Inferior parietal cortex (tissue), 1 donor: ENCODE measurements at regions not wholly inside any gene's neighbourhood (a gene's known extent, or its start where the extent isn't known, plus 50 kb on each side); places are given as distances from the start of the nearest gene placed in this dataset.

Experiments used
- DNase-seq: peaks from one replicate; pipeline ENCODE4 v3.0.0-alpha.2; 2016; ENCODE audit errors: extremely low spot score

DNA sequence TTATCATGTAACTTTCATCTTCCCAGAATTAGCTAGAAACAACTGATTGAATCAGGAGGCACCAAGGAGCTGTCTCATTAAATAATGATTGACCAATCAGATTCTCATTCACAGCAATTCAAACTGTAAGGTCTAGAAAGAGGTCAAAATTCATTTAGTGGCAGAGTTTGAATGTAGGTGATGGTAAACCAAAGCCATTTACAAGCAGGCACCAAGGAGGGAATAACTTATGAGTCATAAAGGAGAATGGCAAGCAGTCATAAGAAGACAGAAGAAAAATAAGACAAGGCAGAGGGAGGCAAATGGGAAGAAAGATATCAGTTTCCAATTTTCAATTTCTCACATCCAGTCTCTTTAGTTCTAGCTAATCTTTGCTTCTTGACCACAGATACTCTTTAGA, 52.9 kb upstream of the DEFB112 start:
- DNase-seq, result no peak

DNA sequence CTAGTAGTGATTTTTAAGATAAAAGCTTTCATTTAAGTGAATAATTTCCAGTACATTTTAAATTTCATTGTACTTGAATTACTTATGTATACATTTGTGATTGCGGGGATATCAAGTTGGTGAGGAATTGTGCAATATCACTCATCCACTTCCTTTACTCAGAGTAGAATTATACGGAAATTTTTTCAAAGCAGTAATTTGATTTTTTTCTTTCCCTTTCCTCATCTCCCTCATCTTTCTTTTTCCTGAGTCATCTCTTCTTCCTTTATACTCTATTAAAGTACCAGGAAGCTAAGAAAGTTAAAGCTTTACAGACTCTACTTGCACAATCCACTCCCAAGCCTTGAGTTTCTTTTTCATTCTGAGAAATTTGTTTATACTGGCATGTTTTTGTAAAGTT, 60.9 kb upstream of the DEFB112 start:
- DNase-seq, result no peak

DNA sequence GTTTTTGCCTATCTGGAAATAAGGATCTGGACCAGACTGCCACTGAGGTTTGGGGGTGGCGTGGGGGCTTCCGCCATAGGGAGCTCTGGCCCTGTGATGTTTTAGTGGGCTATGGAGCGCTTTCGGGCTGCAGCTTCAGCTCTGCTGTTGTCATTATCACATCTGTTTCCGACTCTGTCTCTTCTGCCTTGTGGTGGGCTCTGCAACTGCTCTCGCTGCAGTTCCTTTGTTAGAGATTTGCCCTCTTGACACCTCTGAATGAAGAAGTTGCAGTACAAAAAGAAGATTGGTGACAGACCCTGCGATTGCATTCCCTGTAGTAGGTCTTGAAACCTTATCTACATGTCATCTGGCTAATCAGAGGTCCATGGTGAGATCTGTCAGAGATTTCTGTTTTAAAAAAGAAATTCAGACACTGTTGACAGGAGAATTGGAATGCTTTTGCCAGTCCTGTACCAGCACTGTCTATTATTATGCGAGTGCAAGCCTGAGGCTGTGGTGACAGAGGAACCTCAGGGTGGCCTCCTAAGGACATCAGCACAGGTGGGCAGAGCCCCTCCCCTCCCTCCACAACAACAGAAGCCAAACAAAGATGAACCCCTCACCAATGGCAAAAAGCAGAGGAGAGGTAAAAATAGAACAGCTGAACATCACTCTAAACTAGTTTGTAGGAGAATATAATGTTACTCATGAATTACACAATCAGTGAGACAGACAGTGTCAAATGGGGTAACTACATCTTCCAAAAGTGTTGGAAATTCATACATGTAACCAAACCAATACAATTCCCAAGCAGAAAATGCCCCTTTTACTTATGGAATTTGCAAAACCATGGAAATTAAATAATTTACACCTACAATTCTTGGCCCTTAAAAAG, 63.5 kb upstream of the DEFB112 start:
- DNase-seq, result no peak

DNA sequence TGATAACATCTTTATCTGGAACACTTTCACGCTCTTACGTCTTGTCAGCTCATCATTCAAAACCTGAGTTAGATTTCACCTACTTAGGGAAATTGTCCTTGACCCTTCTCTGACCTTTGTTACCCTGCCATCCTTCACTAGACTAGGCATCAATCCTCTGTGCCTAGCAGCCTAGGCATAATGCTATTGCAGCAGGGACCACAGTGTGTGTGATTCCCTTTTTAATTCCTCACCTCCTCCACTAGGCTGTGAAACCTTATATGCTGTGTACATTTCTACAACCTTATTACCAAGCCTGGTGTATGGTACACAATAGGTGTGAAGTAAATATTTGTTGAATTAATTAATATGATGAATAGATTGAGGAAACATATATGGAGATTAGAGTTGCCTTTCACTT, 66.7 kb upstream of the DEFB112 start:
- no peak for DNase-seq

DNA sequence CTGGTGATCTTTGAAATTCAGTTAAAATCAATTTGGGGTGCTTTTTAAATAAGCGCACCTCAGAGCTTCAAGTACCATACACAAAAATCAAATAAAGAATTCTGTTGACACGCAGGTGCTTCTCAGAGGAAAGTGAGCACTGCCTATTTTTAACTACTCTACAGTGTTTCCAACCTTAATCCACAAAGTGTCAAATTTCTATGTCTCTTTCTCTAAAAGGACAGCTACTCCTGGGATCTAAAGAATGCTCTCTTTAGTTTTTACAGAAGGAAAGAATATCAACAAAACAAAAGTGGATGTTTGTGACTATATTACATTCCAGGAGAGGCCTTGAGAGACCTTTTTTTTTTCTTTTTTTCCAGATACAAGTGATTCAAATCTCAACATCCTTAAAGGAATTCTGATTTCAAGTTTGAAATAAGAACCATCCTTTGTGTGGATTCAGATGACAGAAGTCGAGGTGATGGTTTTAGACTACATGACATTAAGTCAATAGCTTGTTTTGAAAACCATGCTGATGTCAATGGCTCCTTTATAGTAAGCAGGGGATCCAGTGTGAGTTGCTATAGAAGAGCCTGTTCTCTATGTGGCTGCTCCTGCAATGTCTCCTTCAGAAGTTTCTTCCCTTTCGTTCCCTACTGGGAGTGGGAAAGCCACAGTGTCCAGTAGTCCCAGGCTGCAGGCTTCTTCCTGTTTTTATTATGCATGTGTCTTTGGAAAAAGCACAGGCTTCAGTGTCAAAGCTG, 67.2 kb upstream of the DEFB112 start:
- no peak for DNase-seq

DNA sequence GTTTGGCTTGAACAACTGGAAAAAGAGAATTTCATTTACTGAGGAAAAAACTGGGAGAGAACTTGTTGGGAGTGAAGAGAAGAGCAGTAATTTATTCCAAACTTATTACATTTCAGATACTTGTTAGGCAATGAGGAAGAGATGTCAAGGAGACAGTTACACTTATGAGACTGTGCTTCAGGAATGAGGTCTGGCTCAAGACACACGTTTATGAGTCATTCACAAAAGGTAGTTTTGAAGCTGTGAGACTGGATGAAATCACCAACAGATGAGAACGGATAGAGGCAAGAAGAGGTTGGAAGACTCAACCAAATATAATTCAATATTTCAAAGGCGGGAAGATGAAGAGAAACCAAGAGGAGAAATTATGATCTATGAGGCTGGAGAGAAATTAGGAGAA, 70.6 kb upstream of the DEFB112 start:
- DNase-seq, result no peak

DNA sequence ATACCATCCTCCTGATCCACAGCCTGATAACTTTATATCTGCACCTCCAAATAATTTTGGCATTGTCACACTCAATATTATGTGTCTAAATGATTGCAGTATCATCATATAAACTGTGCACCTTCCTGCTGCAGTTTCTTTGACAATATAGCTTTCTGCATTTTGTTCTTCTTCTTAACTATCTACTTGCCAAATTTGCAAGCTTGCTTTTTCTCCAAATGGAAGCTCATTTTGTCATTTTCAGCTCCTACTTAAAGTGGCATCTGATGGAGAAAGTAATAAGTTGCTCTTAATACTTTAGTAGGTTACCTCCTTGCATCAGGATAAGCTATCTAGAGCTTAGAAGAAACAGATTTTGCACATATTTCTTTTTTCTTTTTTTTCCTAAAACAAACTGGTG, 74.0 kb upstream of the DEFB112 start:
- DNase-seq, result no peak

DNA sequence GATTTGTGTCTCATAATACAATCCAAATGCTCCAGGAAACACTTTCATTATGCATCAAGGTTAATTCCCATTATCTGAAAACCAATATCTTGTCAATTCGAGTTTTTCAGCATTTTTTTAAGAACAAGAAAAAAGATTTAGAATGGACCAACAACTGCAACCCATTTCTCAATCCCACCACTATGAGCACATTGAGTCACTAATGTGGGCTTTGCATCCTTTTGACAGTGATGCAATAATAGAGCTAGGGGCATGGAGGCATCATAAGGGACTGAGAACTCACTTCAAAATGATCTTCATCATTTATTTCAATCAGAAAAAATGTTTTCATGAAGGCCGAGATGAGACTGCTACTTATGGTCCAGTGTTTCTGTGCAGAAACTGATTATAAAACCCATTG, 74.8 kb upstream of the DEFB112 start:
- no peak for DNase-seq

DNA sequence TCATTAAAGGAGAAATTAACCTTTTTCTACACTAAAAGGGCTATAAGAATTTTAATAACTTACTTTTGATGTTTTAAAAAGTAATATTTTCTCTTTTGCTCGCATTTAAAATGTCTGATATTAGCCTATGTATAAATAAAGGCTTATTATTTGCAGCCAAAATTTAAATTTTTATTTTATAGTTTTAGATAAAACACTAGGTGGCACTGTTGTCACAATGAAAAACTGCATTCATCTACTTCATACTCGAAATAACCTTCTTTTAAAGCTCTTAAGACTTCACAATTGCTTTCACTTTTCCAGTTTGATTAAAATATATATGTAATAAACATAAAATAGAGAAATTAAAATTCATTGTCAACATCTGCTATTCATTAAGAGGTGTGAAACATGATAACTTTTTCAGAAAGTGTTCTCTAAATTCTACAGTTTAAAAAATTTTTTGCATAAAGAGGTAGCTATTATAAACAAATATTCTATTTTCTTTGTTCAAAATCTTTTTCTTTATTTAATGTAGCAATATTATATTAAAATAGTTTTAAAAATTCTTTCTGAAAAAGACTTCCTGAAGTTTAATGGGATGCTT, 78.8 kb upstream of the DEFB112 start:
- DNase-seq, result peak; percentile 54

DNA sequence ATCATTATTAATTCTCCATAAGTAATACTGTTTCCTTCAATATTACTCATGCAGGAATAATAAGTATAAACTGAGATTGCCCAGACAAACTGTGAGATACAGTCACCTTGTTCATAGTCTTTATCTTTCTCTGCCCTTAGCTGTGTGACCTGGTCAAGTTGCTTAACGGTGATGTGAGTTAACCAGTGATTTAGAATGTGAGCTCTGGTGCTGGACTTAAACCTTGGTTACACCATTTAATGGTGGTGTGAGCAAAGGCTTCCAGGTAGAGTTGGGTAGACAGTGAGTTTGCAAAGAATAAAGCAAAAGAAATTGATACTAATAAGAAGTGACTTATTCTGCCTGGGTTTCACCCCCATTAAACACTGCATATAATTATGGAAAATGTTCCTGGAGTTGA, 86.2 kb upstream of the DEFB112 start:
- DNase-seq, result no peak

DNA sequence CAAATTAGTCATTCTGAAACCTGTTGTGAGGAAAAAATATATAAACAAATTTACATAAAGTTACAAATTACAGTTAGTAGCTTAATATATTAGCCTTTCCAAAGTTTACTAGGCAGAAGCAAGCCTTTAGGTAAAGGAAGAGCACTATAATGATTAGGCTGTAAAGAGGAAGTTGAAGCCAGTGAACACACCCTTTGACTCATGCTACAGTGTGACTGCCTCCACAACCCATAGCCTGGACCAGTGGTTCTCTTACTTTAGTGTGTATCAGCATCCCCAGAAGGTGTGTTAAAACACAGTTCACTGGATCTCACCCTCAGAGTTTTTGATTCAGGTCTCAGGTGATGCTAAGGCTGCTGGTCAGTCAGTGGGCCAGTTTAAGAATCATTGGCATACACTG, 91.4 kb upstream of the DEFB112 start:
- DNase-seq, result no peak

DNA sequence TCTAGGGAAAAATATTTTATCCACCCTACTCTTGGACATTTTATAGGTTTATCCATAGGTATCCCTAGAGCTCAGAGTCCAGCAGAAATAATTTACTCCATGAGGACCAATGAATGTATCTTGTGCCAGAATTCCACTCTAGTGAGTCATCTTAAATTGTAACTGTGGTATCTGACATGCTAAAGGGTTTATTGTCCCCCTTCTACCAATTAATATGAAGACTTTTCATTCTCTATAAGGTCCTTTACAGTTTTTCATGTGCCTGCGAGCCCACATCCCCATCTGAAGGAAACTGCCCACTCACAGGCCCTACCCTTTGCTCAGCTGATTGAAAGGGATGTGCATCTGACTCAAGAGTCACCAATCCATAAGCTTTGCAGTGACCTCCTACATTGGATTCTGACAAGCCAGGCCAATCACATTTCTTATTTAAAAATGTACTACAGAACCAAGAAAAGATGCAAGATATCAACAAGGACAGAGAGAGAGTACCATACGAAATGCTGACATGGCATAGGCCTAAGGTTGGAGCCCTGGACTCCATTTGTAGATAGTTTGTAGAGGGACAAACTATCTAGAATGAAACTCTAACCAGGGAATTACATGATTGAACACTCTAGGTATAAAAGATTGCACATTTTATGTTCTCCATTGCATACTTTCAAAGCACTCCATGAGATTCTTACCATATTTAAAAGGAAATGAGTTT, 93.4 kb upstream of the DEFB112 start:
- DNase-seq, result no peak

DNA sequence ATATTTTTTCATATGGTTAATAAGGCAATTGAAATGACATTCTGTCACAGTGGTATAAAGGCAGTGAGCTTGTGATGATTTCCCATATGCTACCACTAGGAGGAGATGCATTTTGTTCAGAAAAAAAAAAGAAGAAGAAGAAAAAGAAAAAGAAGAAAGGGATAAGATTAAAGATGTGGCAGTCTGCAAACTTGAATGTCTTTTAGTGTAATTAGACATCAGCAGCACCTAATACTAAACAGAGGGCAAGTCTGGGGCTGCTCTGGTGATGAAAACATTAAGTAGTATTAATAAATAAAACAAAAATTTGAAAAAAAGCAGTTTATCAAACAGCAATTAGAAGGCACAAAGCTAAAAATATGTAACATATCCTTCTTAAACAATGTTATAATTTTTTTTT, 95.4 kb upstream of the DEFB112 start:
- no peak for DNase-seq

DNA sequence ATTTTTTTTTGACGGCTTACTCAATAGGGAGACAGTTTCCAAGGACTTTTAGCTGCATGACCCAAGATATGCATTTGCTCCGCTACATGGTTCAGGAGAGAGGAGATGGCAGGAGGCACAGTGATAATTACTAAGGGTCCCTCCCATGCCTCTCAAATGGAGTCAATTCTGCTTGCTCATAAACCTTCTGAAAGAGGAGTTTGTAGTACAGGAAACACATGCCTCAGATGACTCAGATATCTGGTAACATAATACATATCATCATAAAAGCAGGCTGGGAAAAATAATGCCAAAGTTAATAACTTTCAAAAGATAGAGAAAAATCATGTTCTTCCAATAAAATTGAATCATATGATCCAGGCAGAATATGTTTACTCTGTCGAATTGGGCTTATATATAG, 97.6 kb upstream of the DEFB112 start:
- no peak for DNase-seq

DNA sequence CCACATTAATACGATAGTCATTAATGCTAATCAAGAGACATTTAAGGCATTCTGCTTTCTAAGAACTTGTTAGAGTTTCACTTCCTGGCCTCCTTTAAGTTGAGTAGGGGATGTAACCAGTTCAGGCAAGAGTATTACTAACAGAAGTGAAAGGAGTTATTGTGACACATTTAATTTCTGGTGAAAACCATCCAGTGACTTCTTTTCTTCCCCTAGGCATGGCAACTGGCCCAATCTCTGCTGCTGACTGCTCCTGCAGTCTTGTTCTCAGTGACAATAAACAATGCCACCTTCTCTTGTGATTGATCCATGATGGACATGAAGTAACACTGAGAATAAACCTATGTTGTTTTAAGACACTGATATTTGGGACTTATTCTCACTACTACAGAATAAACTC, 130.9 kb upstream of the DEFB112 start:
- DNase-seq, result no peak

DNA sequence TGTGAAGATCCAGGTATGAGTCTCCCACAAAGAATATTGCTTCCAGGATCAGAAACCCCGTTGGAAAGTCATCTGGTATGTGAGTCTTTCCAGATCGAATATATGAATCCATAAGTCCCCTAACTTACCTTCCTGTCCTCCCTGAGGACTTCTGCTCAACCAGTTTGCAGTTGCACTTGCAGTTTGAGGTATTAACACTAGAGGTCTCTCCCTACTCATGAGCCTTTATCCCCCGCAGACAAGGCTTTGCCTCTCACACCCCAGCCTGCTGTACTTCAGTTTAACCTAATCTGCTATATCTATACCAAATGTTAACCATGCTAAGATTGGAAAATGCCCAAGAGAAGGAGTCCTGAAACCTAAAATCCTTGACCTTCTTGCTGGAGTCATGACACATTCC, 135.3 kb upstream of the DEFB112 start:
- DNase-seq, result no peak

DNA sequence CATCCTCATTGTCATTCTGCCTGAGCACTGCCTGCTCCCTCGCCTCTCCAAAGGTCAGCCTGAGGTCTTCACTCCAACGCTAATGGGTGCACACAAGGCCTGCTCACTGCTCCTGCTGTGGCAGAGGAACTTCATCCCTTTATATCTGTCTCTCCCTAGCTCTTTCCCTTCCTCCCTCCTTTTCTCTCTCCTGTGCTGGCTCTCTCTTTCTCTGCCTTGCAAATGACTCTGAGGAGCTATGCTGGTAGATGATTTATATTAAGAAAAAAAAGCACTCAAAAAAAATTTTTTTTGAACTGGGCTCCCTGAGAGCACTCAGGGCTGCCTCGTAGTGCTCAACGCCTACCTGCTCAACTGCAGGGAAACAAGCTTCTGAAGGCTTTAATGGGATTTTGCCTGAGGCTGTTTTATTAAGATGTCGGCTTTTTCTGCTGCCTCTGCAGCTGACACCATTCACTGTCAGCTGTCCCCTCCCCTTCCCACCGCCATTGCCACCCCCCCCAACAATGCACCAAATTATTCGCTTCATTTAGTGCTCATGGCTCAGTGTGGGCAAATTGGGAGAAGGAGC, 137.7 kb upstream of the DEFB112 start:
- no peak for DNase-seq

DNA sequence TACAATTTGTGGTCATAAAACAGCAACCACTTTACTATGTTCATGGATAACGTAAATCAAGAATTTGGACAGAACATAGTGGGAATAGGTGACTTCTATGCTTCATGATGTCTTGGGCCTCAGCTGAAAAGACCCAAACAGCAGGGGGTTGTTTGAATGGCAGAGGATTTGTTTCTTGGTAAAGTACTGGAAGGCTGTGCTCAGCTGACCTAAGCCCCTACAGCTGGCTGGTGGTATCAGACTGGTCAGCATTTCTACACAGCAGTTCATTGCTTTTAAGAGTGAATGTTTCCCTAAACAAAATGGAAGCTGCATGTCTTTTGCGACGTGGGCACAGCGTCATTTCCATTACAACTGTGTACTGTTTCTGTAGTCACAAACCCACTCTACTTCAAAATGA, 148.5 kb upstream of the DEFB112 start:
- DNase-seq, result no peak

DNA sequence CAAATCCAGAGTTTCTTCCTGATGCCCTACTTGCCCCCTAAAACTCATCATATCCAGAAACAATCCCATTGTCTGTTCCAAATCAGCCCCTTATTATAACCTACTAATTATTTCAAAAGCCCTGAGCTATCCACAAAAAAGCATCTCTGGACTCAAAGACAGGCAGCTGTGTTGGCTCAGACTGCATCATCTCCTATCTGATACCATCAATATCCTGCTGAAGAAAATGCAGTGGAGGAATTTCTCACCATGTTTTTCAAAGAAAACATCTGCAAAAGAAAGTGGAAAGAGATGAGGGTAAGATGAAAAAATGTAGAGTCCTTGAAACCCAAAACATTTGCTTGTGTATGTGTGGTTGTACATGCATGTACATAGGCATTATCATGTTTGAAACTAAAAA, 153.0 kb upstream of the DEFB112 start:
- DNase-seq, result no peak

DNA sequence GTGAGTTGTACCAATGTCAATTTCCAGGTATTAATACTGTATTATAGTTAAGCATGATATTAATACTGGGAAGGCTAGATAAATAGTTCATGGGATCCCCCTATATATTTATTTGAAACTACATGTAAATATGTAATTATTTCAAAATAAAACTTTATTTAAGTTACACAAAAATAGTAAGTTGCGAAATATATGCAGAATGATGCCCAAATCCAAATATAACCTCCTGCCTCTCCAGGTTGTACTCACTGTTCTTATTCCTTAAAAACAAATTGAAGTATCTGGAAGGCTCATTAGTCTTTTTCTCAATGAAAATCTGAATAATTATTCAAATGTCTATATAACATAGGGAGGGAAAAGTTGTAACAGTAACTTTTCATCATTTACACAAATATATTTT, 161.9 kb upstream of the DEFB112 start:
- no peak for DNase-seq

DNA sequence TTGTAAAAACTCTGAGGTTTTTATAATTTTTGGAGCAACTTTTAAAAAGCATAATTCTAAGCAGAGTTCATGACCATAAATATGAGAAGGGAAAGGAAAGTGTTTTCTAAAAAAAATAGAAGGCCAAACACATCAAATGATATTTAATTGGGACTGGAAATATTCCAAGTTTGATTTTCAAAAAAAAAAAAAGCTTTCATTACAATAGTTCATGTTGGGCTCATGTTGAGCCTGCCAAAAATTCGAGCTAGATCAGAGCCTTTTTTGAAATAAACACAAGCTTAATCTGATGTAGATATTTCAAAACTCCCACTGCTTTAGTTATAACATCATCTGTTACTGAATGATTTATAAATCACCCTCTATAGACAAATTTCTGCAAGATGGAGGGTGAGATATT, 163.4 kb upstream of the DEFB112 start:
- no peak for DNase-seq

DNA sequence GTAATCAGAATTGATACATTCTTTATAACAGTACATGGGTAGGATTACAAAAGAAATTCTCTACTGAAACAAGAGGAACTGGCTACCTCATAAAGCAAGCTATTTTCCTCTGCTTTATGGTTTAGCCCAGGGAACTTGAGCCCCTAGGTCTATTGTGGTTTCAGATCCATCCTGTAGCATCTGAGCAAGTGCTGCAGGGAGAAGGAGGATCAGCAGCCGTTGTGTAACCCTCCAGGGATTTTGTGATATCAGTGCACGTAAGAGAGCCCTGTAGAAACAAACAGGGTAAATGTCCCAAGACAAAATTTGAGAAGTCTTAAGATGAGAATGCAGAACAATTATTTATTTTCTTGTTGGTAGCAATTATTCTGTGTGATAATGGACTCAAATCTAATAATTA, 165.2 kb upstream of the DEFB112 start:
- DNase-seq, result no peak
